Activated naive CD4-positive, alpha-beta T cell treated with anti-CD3 and anti-CD28 coated beads, Interleukin-2, amount 50 U/mL, for 24 hours (primary cell): ENCODE measurements at regions not wholly inside any gene's neighbourhood (a gene's known extent, or its start where the extent isn't known, plus 50 kb on each side); places are given as distances from the start of the nearest gene placed in this dataset.

Experiments used
- H3K27ac Mint-ChIP-seq: one replicate; pipeline ENCODE4 v1.8.0; 2021; ENCODE audit warnings: mild to moderate bottlenecking, mixed read lengths
- H3K27me3 Mint-ChIP-seq: one replicate; pipeline ENCODE4 v1.8.0; 2021; ENCODE audit warnings: mixed read lengths
- H3K36me3 Mint-ChIP-seq: one replicate; pipeline ENCODE4 v1.8.0; 2021; ENCODE audit warnings: mixed read lengths
- H3K4me1 Mint-ChIP-seq: one replicate; pipeline ENCODE4 v1.8.0; 2021; ENCODE audit warnings: mixed read lengths
- H3K4me3 Mint-ChIP-seq: one replicate; pipeline ENCODE4 v1.8.0; 2021; ENCODE audit warnings: mild to moderate bottlenecking, mixed read lengths
- H3K9me3 Mint-ChIP-seq: one replicate; pipeline ENCODE4 v1.8.0; 2021; ENCODE audit warnings: mixed read lengths

DNA sequence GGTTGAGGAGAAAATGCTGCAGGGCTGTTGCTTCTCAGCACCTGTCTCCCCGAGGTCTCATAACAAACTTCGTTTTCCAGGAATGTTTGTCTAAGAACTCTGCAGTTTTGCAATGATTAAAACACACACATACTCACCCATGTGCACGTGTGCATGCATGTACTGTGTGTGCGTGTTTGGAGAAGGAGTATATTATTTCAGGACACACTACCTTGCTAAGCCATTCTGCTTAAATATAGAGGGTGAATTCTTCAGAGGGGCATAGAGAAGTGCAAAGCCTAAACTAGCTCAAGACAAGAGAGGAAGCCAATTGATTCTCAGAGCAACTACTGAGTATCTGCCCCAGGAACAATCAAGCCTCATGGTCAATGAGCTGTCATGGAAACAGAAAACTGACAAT, 298.4 kb upstream of the MGMT start:
- no peaks in the 10 kb centered on the region for H3K9me3 Mint-ChIP-seq

DNA sequence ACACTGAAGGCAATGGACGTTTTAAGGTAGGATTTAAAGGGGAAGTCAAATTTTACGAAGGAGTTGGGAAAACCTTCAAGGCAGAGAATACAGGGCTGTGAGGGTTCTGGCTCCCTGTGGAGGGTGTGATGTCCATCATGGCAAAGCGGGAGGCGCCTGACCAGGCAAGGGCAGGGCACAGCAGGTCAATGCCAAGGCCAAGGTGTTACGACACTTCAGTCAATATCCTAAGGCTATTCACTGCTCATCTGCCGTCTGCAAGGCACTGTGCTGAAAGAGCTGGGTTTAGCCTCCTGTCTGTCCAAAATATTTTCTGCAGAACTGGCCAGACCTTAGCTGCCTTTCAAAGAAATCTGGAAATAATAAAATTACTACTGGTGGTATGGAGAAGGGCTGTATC, 297.9 kb upstream of the MGMT start:
- Mint-ChIP-seq H3K9me3 (no peaks in the 10 kb centered on the region), H3K4me3 (no peak overlapping the region), H3K27ac (no peak overlapping the region), H3K27me3 (no peaks in the 10 kb centered on the region), H3K36me3 (no peaks in the 10 kb centered on the region), H3K4me1 (no peaks in the 10 kb centered on the region)

More for the DNA sequence above, 298.4 kb upstream of the MGMT start:
- Mint-ChIP-seq H3K36me3 (no peaks in the 10 kb centered on the region), H3K27ac (no peak overlapping the region), H3K4me1 (no peaks in the 10 kb centered on the region), H3K4me3 (no peak overlapping the region), H3K27me3 (no peaks in the 10 kb centered on the region)

DNA sequence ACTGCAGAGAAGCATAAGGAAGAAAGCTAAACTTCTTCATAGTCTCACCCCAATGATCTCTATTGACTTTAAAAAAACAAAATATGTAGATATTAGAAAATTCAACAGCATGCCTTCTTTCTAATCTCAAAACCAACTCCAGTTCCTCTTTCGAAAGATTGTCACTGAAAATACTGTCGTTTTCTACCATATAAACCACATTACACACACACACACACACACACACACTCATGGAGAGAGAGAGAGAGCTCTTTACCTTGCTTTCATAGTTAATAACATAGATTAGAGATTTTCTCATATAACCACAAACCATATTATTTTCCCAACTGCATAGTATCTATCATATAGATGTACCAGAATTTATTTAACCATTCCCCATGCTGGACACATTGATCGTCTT, 296.2 kb upstream of the MGMT start:
- H3K27ac Mint-ChIP-seq, result no peak overlapping the region
- H3K4me1 Mint-ChIP-seq, result no peaks in the 10 kb centered on the region
- no peak overlapping the region for H3K4me3 Mint-ChIP-seq
- no peaks in the 10 kb centered on the region for H3K36me3 Mint-ChIP-seq
- H3K9me3 Mint-ChIP-seq, result no peaks in the 10 kb centered on the region
- no peaks in the 10 kb centered on the region for H3K27me3 Mint-ChIP-seq

DNA sequence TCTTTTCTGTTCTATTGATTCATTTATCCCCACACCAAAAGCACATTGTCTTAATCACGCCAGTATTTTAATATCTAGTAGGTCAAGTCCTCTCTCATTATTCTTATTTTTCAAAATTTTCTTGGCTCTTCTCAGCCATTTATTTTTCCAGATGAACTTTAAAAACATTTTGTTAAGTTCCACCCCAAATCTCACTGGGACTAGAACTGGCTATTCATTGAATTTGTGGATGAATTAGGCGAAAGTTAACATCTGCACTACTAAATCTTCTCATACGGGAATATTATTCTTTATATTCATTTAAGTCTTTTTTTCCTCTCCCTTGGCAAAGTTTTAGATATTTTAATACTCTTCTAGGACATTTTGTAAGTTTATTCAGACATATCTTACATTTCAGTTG, 295.2 kb upstream of the MGMT start:
- Mint-ChIP-seq H3K4me1 (no peaks in the 10 kb centered on the region), H3K36me3 (no peaks in the 10 kb centered on the region), H3K9me3 (no peaks in the 10 kb centered on the region), H3K4me3 (no peak overlapping the region), H3K27ac (no peak overlapping the region), H3K27me3 (peaks cover 4% of the 10 kb centered on the region)

DNA sequence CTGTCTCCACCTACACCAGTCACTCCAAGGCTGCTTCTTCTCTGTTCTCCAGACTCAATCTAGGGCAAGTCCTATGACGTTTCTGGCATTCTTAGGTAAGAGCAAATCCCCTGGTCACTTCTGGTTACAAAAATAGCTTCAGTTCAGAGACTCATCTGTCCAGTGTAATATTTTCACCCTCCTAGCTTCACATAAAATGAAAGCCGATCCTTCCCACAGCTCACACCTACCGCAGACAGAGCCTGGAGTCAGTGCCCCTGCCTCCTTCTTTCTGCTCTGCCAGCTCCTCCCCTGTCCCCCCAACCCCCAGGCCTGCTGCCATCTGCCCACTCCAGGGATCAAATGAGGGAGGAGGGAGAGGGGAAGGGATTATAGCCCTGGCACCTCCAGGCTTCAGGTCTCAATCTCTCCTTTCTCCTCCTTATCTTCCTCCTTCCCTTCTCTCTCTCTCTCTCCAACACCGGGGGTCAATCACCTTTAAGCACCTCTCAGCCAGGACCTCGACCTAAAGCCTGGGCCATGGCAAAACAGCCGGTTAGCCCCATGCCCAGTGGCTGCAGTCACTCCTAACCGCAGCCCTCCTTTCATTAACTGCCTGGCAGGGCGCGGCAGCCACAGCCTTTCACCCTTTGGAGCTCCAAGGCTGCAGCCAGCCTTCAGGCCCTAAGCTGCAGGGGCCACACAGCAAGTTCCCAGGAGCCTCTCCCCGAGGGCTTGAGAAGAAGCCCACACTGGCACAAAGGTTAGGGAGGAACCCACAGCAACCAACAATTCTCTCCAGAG, 292.6 kb upstream of the MGMT start:
- H3K36me3 Mint-ChIP-seq, result no peaks in the 10 kb centered on the region
- H3K4me1 Mint-ChIP-seq, result no peaks in the 10 kb centered on the region
- no peak overlapping the region for H3K4me3 Mint-ChIP-seq
- H3K9me3 Mint-ChIP-seq, result no peaks in the 10 kb centered on the region
- H3K27me3 Mint-ChIP-seq, result peaks cover 4% of the 10 kb centered on the region
- H3K27ac Mint-ChIP-seq, result no peak overlapping the region

DNA sequence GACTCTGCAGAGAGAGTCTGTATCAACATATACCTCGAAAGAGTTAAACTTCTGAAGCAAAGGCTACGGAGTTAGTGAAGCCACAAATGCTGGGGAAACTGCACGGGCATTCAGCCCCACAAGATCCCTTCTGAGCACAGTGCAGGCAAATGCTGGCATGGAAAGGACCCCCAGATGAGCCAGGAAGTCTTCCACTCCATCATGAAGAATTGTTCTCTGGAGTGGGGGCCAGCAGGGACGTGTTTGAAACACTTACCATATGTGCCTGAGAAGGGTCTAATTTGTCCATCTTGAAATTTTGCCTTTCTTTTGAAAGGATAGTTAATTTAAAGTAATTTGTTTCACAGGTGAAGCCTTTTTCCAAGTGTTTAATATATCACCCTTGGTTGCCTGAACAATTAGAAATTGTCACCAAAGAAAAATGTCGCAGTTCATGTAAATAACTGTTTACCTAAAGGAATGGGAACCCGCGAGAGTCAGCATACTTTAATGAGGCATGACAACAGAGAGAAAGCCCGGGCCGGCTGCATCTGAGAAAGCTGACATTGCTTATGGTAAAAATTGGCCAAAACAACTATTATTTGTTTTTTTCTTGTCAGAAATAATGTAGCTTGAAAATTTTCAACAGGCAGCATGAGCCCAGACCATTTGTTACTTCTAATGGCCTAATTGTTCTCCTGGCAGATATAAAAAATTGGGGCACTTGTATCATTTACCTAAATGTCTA, 287.6 kb upstream of the MGMT start:
- H3K27me3 Mint-ChIP-seq, result peaks cover 4% of the 10 kb centered on the region
- H3K4me3 Mint-ChIP-seq, result no peak overlapping the region
- H3K4me1 Mint-ChIP-seq, result no peaks in the 10 kb centered on the region
- no peaks in the 10 kb centered on the region for H3K9me3 Mint-ChIP-seq
- no peak overlapping the region for H3K27ac Mint-ChIP-seq
- no peaks in the 10 kb centered on the region for H3K36me3 Mint-ChIP-seq

DNA sequence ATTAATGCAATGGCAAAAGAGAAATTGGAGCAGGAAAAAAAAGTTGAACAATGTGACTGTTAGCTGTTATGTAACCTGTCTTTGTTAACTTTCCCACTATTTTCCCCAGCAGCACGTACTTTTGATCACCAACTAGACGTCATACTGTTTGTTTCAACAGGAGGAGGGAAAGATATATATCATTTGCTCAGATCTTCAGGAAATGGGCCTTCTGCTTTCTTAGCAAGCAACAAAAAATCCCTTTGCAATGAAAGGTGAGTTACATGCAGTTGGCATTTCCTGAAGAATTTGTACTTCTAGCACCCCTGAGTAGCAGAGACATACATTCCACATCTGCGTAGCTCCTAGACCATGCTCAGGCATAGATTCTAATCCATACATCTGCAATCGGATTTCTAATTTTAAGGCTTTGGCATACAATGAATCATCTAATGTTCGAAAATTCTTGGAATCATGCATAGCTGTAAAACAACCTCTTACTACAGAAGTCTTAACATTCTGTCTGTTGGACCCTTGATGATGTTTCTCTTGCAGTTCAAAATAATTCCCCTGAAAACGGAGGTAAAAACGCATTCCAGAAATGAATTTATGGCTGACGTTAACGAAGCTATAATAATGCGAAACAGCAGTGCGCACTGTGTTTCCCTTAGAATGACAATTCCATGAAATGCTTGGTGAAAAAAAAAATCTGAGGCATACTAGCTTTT, 286.9 kb upstream of the MGMT start:
- no peak overlapping the region for H3K4me3 Mint-ChIP-seq
- no peaks in the 10 kb centered on the region for H3K36me3 Mint-ChIP-seq
- H3K27ac Mint-ChIP-seq, result no peak overlapping the region
- H3K27me3 Mint-ChIP-seq, result peaks cover 4% of the 10 kb centered on the region
- H3K9me3 Mint-ChIP-seq, result no peaks in the 10 kb centered on the region
- H3K4me1 Mint-ChIP-seq, result no peaks in the 10 kb centered on the region

DNA sequence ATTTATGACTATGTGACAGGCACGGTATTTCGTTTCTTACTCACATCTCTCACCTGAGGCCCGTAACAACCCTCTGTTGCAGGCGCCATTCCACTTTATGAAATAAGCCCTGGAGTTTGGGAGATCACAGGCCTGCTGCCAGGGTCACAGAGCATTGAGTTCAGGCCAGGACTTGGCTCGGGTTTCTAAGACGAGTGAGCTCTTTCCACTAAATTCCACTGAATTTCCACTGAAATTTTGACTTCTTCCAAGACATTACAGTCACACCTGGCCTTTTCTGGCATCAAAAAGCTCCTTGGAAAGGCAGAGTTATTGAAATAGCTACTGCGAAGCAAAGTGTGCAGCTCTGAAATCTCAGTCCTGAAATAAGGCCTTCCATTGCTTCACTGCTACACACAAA, 282.8 kb upstream of the MGMT start:
- peaks cover 6% of the 10 kb centered on the region for H3K9me3 Mint-ChIP-seq
- no peak overlapping the region for H3K4me3 Mint-ChIP-seq
- no peaks in the 10 kb centered on the region for H3K36me3 Mint-ChIP-seq
- H3K4me1 Mint-ChIP-seq, result no peaks in the 10 kb centered on the region
- no peak overlapping the region for H3K27ac Mint-ChIP-seq
- H3K27me3 Mint-ChIP-seq, result no peaks in the 10 kb centered on the region

DNA sequence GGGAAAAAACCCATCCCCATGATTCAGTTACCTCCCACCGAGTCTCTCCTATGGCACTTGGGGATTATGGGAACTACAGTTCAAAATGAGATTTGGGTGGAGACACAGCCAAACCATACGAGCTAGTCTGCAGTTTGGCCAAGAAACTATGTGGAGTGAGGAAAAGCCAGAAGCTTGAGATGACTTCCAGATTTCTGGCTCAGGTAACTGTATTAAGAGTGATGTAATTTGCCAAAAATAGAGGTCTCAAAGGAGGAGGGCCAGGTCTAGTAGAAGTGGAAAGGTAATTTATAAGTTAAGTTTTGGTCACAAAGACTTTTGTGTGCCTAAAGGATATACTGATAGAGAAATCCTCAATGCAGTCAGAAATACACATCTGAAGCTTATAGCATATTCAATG, 279.7 kb upstream of the MGMT start:
- Mint-ChIP-seq H3K36me3 (no peaks in the 10 kb centered on the region), H3K4me1 (no peaks in the 10 kb centered on the region), H3K4me3 (no peak overlapping the region), H3K27ac (no peak overlapping the region), H3K27me3 (peaks cover 3% of the 10 kb centered on the region), H3K9me3 (peaks cover 6% of the 10 kb centered on the region)

DNA sequence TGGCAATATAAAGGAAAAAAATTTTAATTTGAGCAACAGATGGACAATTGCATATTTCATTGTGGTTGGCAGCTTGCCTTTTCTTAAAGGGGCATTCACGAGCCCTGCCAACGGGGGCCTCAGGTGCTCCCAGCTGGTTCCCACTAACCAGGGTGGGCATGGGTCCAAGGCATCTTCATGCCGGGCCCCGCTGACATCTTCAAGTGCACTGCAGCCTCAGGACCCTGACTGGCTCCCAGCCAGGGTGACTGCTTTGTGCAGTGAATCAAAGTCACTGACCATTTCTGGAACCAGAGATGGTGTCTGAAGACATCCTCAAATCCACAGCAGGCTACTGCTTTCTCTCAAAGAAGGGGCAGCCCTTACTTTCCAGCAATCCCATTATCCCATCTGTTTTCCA, 275.2 kb upstream of the MGMT start:
- Mint-ChIP-seq H3K36me3 (no peaks in the 10 kb centered on the region), H3K9me3 (no peaks in the 10 kb centered on the region), H3K4me1 (peaks cover 5% of the 10 kb centered on the region), H3K27ac (no peak overlapping the region), H3K27me3 (peaks cover 8% of the 10 kb centered on the region), H3K4me3 (no peak overlapping the region)

DNA sequence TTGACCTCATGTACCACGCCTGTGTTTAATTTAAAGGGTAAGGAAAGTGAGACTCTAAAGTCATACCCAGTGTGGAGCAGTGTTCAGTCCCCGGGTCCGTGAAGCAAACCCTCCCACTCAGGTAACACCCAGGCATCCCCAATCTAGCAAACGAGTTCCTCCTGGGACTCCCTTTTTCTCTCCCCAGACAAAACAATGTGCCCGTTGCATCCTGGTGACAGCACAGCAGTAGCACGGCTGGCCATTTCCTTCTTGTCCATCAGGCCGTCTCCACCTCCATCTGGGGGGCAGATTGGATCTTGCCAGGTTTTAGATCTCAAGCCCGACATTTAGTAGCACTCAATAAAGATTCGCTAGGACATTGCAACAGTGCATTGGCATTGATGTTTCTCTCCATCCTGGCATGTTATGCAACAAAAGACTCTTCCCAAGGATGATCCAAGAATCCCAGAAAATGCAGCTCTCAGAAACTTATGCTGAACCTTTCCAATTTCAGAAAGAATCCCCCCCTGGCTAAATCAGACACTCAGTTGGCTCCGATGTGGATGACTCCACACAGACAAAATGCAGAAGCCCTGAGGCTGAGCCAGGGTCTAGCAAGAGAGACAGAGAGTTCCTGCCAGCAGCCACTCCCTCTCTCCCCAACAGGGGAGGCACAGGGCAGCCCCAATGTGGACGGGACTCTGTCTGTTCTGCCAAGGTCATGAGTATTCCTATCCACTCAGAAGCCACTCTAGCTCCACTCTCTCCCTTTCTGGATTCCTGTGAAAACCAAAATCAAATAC, 274.5 kb upstream of the MGMT start:
- H3K4me1 Mint-ChIP-seq, result peaks cover 5% of the 10 kb centered on the region
- no peaks in the 10 kb centered on the region for H3K36me3 Mint-ChIP-seq
- no peak overlapping the region for H3K27ac Mint-ChIP-seq
- peaks cover 8% of the 10 kb centered on the region for H3K27me3 Mint-ChIP-seq
- no peak overlapping the region for H3K4me3 Mint-ChIP-seq
- H3K9me3 Mint-ChIP-seq, result no peaks in the 10 kb centered on the region

DNA sequence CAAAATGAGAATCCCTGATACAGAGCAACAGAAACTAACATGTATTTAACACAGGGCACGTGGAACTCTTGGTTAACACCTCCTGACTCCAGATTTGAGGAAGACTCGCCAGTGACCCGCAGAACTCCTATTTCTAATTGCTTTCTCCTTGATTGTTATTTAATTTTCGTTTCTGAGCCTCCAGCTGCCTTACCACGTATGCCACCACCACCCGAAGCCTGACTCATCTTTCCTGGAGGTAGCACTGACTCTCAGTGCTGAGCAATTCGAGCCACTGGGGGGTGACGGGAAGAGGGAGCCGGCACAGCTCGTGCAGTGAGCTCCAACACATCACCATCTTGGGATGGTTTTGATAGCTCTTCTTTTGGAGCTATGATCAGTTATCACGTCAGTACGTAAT, 273.9 kb upstream of the MGMT start:
- Mint-ChIP-seq H3K9me3 (no peaks in the 10 kb centered on the region), H3K4me3 (no peak overlapping the region), H3K27ac (no peak overlapping the region), H3K36me3 (no peaks in the 10 kb centered on the region), H3K4me1 (peaks cover 5% of the 10 kb centered on the region), H3K27me3 (peaks cover 8% of the 10 kb centered on the region)

DNA sequence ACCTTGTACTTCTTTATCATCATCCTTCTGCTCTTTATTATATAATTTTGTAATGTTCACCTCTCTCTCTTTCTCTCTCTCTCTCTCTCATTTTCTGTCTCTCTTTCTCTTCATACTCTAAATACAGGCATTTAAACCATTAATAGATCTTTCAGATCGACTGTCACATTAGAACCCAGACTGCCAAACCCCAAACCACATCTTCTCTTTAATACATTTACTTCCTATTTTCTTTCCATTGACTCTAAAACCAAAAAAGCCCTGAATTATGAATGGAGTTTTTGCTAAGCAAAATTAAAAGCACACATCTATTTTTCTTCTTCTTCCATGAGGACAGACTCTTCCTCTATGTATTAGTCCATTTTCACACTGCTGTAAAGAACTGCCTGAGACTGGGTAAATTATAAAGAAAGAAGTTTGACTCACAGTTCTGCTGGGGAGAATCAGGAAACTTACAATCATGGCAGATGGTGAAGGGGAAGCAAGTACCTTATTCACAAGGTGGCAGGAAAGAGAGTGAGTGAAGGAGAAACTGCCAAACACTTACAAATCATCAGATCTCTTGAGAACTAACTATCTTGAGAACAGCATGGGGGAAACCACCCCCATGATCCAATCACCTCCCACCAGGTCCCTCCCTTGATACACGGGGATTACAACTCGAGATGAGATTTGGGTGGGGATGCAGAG, 272.7 kb upstream of the MGMT start:
- Mint-ChIP-seq H3K27me3 (peaks cover 8% of the 10 kb centered on the region), H3K36me3 (no peaks in the 10 kb centered on the region), H3K4me3 (no peak overlapping the region), H3K9me3 (no peaks in the 10 kb centered on the region), H3K27ac (no peak overlapping the region), H3K4me1 (peaks cover 5% of the 10 kb centered on the region)

DNA sequence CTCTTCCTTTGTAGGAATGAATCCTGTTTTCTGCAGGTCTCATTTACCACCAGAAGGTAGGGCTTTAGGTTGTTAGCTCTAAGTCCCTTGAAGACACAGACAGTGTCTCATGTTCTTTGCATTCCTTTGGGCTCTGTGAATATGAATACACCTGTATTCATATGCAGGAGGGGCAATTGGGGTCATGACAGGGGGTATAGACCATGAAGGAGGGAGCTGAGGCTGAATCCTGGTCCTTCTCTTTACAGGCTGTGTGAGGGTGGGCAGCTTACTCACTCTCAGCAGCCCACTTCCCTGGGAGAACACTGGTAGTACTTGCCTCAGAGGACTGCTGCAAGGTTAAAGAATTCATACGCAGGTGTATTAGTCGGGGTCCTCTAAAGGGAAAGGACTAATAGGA, 267.2 kb upstream of the MGMT start:
- Mint-ChIP-seq H3K27me3 (no peaks in the 10 kb centered on the region), H3K4me1 (no peaks in the 10 kb centered on the region), H3K36me3 (no peaks in the 10 kb centered on the region), H3K27ac (no peak overlapping the region), H3K9me3 (no peaks in the 10 kb centered on the region), H3K4me3 (no peak overlapping the region)

DNA sequence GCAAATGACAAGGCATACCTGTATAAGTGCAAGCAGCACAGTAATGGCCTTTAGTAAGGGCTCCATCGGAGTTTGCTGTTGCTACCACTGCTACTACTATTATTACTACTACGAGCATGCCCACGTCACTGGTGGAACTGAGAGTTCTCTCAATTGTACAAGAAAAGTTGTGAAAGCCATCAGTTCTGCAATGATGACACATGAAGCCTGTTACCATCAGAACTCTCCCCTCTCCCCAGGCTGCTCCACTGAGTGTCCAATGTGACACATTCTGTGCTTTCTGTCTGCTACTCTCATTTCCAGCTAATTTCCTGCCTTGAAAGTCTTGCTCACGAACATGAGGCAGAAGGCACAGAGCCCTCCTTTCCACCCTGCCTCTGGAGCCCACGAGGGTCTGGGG, 263.2 kb upstream of the MGMT start:
- H3K4me3 Mint-ChIP-seq, result no peak overlapping the region
- no peaks in the 10 kb centered on the region for H3K27me3 Mint-ChIP-seq
- no peaks in the 10 kb centered on the region for H3K9me3 Mint-ChIP-seq
- H3K27ac Mint-ChIP-seq, result no peak overlapping the region
- no peaks in the 10 kb centered on the region for H3K4me1 Mint-ChIP-seq
- H3K36me3 Mint-ChIP-seq, result no peaks in the 10 kb centered on the region
